Chondrocyte (in vitro differentiated cells): ENCODE measurements at regions not wholly inside any gene's neighbourhood (a gene's known extent, or its start where the extent isn't known, plus 50 kb on each side); places are given as distances from the start of the nearest gene placed in this dataset.
"Not testable (repeated sequence)": the region's sequence is repeated elsewhere in the genome, so short reads cannot be mapped to it uniquely, and the experiment has no call there.

Experiments used
- DNase-seq: peaks from one replicate; pipeline ENCODE4 v3.0.0; 2021; ENCODE audit warnings: mixed read lengths, low spot score
- H3K27ac Mint-ChIP-seq: one replicate; pipeline ENCODE4 v1.8.0; 2021; ENCODE audit warnings: mild to moderate bottlenecking, moderate library complexity, mixed read lengths; ENCODE audit not compliant: unreplicated experiment
- H3K27me3 Mint-ChIP-seq: 2 replicates; pipeline ENCODE4 v1.8.0; 2021; ENCODE audit warnings: low read depth, mixed read lengths
- H3K36me3 Mint-ChIP-seq: 2 replicates; pipeline ENCODE4 v1.8.0; 2021; ENCODE audit warnings: low read depth, mixed read lengths
- H3K4me1 Mint-ChIP-seq: 2 replicates; pipeline ENCODE4 v1.8.0; 2021; ENCODE audit warnings: low read depth, mild to moderate bottlenecking, mixed read lengths
- H3K4me3 Mint-ChIP-seq: one replicate; pipeline ENCODE4 v1.8.0; 2021; ENCODE audit warnings: mild to moderate bottlenecking, moderate library complexity, mixed read lengths; ENCODE audit not compliant: unreplicated experiment
- H3K9me3 Mint-ChIP-seq: 2 replicates; pipeline ENCODE4 v1.8.0; 2021; ENCODE audit warnings: low read depth, mixed read lengths
- TF ChIP-seq, protein P1 (sequence below): fragments of 200-600 bp; sonication (generic); IDR thresholded peaks from 2 replicates; pipeline ENCODE4 v1.5.0; 2021; ENCODE audit warnings: antibody characterized with exemption, mild to moderate bottlenecking, moderate library complexity

DNA sequence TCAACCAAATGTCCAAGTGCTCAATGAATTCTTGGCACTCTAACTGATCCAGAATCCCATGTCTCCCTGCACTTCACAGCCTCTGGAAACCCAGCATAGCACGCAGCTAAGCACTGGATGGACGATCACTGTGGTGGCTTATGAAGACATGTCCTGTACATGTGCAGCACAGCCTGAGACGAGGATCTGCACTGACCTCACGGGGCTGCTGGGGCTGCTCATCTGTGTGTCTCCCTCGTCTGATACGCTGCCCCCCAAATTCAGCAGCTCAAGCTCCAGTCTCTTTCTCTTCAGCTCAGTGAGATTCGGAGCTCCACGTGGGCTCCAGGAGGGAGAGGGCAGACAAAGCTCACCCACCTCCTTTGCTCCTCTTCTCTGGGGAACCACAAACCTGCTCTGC is 126.9 kb downstream of the CPZ start:
- H3K36me3 Mint-ChIP-seq: no peaks in the 10 kb centered on the region
- no peak for DNase-seq
- peaks cover 20% of the 10 kb centered on the region for H3K27me3 Mint-ChIP-seq
- H3K4me3 Mint-ChIP-seq: no peak overlapping the region
- TF ChIP-seq, protein P1, sequence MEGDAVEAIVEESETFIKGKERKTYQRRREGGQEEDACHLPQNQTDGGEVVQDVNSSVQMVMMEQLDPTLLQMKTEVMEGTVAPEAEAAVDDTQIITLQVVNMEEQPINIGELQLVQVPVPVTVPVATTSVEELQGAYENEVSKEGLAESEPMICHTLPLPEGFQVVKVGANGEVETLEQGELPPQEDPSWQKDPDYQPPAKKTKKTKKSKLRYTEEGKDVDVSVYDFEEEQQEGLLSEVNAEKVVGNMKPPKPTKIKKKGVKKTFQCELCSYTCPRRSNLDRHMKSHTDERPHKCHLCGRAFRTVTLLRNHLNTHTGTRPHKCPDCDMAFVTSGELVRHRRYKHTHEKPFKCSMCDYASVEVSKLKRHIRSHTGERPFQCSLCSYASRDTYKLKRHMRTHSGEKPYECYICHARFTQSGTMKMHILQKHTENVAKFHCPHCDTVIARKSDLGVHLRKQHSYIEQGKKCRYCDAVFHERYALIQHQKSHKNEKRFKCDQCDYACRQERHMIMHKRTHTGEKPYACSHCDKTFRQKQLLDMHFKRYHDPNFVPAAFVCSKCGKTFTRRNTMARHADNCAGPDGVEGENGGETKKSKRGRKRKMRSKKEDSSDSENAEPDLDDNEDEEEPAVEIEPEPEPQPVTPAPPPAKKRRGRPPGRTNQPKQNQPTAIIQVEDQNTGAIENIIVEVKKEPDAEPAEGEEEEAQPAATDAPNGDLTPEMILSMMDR: no peak
- H3K27ac Mint-ChIP-seq: no peak overlapping the region
- peaks cover 19% of the 10 kb centered on the region for H3K9me3 Mint-ChIP-seq
- no peaks in the 10 kb centered on the region for H3K4me1 Mint-ChIP-seq

DNA sequence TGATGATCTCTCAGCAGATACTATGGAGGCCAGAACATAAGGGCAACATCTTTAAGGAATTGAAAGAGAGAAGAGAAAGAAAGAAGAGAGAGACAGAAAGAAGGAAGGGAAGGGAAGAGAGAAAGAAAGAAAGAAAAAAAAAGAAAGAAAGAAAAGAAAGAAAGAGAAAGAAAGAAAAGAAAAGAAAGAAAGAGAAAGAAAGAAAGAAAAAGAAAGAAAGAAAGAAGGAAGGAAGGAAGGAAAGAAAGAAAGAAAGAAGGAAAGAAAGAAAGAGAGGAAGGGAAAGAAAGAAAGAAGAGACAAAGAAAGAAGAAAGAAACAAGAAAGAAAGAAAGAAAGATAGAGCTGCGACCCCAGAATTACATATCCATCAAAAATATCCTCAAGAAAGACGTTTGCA is 124.9 kb downstream of the CPZ start:
- peaks cover 16% of the 10 kb centered on the region for H3K27me3 Mint-ChIP-seq
- H3K27ac Mint-ChIP-seq, H3K4me3 Mint-ChIP-seq: not testable (repeated sequence)

DNA sequence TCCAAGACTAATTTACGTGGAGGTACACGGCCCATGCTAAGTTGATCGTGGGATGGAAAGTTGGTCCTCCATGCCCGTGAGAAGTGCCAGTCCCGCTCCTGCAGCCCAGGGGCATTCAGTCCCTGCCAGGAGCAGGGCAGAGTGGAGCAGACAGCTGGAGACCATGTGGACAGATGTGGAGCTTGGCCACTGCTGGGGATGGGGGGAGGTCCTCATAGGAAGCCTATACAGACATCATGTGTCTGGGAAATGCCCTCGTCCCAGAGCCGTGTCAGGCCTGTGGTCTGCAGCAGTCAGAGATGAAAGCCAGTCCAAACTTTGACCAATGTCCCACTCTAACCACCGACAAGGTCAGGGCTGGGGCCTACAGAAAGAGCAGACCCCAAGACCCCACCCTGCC is 118.4 kb downstream of the CPZ start:
- peaks cover 30% of the 10 kb centered on the region for H3K9me3 Mint-ChIP-seq
- H3K27me3 Mint-ChIP-seq: peaks cover 31% of the 10 kb centered on the region
- H3K4me1 Mint-ChIP-seq: no peaks in the 10 kb centered on the region
- no peak for DNase-seq
- no peak overlapping the region for H3K4me3 Mint-ChIP-seq
- H3K27ac Mint-ChIP-seq: no peak overlapping the region
- peaks cover 6% of the 10 kb centered on the region for H3K36me3 Mint-ChIP-seq
- TF ChIP-seq, protein P1: no peak

More for the DNA sequence above, 124.9 kb downstream of the CPZ start:
- DNase-seq, H3K4me1 Mint-ChIP-seq, H3K36me3 Mint-ChIP-seq: not testable (repeated sequence)
- H3K9me3 Mint-ChIP-seq: peaks cover 36% of the 10 kb centered on the region

DNA sequence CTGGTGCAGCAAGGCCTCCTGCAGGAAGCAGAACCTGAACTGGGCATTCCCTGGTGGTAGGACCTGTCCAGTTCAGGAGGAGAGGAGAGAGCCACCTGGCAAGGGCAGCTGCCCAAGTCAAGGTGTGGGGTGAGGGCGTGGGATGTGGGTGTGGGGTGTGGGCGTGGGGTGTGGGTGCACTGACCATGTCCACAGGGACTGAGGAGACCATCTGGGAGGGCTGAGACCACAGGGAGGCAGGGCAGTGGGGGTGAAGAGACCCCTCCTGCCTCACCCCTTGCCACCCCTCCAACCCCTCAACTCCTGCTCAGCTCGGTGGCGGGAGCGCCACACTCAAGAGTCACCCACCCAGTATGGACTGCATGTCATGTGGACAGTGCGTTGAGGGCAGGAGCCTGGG is 117.9 kb downstream of the CPZ start:
- H3K4me1 Mint-ChIP-seq: no peaks in the 10 kb centered on the region
- DNase-seq: no peak
- H3K27ac Mint-ChIP-seq: no peak overlapping the region
- no peak overlapping the region for H3K4me3 Mint-ChIP-seq
- H3K36me3 Mint-ChIP-seq: peaks cover 6% of the 10 kb centered on the region
- H3K27me3 Mint-ChIP-seq: peaks cover 34% of the 10 kb centered on the region
- TF ChIP-seq, protein P1: no peak
- peaks cover 28% of the 10 kb centered on the region for H3K9me3 Mint-ChIP-seq

DNA sequence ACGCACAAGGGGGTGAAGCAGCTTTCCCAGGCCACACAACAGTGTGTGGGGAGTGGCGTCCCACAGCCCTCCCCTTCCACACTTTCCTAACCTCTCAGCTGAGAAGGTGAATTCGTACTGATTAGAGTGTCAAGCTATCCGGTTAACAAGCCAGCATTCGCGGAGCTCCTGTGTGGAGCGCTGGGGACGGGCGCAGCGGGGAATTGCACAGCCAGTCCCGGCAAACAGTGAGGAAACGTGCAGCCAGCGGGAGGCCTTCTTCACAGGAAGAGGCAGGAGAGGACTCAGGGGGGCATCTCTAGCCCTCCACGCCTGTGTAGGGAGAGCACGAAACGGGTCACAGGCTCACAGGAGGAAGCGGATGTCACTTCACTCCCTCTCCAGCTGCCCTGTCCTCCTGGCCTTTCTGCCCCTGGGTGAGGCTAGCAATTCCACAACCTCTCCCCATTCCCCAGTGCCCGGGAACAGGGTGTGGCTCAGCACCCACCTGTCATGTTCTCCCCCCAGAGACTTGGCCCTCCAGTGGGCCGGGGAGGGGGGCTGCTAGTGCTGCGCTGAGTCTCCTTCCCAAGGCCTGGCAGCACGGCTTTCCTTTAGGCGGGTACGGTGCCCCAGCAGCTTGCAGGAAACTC is 117.3 kb downstream of the CPZ start:
- Mint-ChIP-seq H3K36me3 (peaks cover 6% of the 10 kb centered on the region), H3K4me1 (no peaks in the 10 kb centered on the region), H3K4me3 (no peak overlapping the region), H3K27me3 (peaks cover 36% of the 10 kb centered on the region), H3K9me3 (peaks cover 22% of the 10 kb centered on the region), H3K27ac (no peak overlapping the region)
- DNase-seq: no peak
- TF ChIP-seq, protein P1: no peak

DNA sequence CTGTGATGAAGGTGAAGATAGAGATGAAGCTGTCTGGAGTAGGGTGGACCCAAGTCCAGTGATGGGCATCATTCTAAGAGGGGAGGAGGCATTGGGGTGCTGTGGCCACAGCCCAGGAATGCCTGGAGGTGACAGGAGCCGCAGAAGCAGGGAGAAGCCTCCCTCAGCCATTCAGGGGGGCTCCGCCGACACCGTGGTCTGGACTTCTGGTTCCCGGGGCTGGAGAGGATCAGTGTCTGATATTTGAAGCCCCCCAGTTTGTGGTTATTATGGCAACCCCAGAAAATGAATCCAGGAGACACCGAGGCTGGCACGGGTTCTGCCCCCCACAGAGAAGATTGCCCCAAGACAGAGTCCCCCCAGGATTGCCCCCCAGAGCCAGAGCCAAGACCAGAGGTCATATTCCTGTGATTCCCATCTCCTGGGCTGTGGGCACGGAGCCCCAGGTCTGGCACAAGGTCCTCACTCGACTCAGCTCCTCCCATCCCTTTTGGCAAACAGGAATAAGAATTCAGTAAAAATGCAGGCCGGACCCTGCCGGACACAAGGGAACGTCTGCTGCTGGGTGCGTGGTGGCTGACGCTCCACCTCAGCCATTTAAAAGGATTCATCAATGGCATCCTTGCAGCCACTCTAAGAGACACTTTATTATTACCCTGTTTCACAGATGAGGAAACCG is 116.6 kb downstream of the CPZ start:
- no peak overlapping the region for H3K27ac Mint-ChIP-seq
- no peaks in the 10 kb centered on the region for H3K4me1 Mint-ChIP-seq
- H3K36me3 Mint-ChIP-seq: peaks cover 6% of the 10 kb centered on the region
- TF ChIP-seq, protein P1: no peak
- H3K27me3 Mint-ChIP-seq: peaks cover 41% of the 10 kb centered on the region
- H3K4me3 Mint-ChIP-seq: no peak overlapping the region
- DNase-seq: no peak
- H3K9me3 Mint-ChIP-seq: peaks cover 19% of the 10 kb centered on the region
